ENCODE measurements at regions not wholly inside any gene's neighbourhood (a gene's known extent, or its start where the extent isn't known, plus 50 kb on each side); places are given as distances from the start of the nearest gene placed in this dataset.

DNA sequence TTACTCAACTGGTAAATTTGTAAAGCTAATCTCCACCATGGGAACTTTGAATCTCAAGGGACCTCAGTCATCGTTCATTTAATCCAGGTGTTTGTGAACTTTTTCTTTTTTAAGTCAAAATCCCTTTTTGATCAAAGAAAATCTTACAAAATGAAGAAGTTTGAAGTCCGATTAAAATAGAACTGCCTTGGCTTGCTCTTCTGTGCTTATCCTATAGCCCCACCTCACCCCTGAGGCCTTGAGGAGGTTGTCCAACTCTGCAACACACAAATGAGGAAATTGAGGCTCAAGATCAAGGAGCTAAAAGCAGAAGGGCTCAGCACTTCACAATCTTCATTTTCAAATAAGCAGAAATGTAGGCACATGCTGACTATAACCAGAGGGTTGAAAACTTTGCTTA lies 240.3 kb upstream of the SFRP2 start (continued):
- TF ChIP-seq, protein P1, sequence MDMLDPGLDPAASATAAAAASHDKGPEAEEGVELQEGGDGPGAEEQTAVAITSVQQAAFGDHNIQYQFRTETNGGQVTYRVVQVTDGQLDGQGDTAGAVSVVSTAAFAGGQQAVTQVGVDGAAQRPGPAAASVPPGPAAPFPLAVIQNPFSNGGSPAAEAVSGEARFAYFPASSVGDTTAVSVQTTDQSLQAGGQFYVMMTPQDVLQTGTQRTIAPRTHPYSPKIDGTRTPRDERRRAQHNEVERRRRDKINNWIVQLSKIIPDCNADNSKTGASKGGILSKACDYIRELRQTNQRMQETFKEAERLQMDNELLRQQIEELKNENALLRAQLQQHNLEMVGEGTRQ (IDR thresholded peaks at IDR 0.05; ENCODE audit: low read length) = no peak
- TF ChIP-seq, protein P2, sequence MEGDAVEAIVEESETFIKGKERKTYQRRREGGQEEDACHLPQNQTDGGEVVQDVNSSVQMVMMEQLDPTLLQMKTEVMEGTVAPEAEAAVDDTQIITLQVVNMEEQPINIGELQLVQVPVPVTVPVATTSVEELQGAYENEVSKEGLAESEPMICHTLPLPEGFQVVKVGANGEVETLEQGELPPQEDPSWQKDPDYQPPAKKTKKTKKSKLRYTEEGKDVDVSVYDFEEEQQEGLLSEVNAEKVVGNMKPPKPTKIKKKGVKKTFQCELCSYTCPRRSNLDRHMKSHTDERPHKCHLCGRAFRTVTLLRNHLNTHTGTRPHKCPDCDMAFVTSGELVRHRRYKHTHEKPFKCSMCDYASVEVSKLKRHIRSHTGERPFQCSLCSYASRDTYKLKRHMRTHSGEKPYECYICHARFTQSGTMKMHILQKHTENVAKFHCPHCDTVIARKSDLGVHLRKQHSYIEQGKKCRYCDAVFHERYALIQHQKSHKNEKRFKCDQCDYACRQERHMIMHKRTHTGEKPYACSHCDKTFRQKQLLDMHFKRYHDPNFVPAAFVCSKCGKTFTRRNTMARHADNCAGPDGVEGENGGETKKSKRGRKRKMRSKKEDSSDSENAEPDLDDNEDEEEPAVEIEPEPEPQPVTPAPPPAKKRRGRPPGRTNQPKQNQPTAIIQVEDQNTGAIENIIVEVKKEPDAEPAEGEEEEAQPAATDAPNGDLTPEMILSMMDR (IDR thresholded peaks at IDR 0.05; ENCODE audit: control extremely low read depth in 1 of 3, insufficient read depth in 1 of 3, low read depth in 1 of 3, low read length in 3 of 3) = no peak
- TF ChIP-seq CBX5 (IDR thresholded peaks at IDR 0.05; ENCODE audit: low read depth, low read length) (no peak), GABPA (IDR thresholded peaks at IDR 0.05; ENCODE audit: borderline replicate concordance, insufficient read depth, low read length) (no peak)

Measured in H1 (cell line).